Upper lobe of left lung (tissue), 4 donors: ENCODE measurements at regions not wholly inside any gene's neighbourhood (a gene's known extent, or its start where the extent isn't known, plus 50 kb on each side); places are given as distances from the start of the nearest gene placed in this dataset.

Experiments used
- CTCF ChIP-seq, 6 experiments: fragments of 450-650 bp in 4 of 6; fragments of 200-600 bp in 2 of 6; sonication (generic) in 2 of 6; IDR thresholded peaks; one replicate each; pipeline ENCODE4 v1.5.1; 2016 to 2019; ENCODE audit warnings: antibody characterized with exemption in 6 of 6
- POLR2A ChIP-seq, 4 donors: fragments of 450-650 bp; IDR thresholded peaks; one replicate each; pipeline ENCODE4 v1.5.1; 2016 to 2017; ENCODE audit warnings: antibody characterized with exemption in 4 of 4, mild to moderate bottlenecking in 2 of 4

GRCh38 chr2:147642765-147643164 is 202.1 kb upstream of the ACVR2A start:
- TF ChIP-seq CTCF (IDR thresholded peaks at IDR 0.05) (no peak), POLR2A (IDR thresholded peaks at IDR 0.05) (no peak)
